Neutrophil (primary cell): ENCODE measurements at regions not wholly inside any gene's neighbourhood (a gene's known extent, or its start where the extent isn't known, plus 50 kb on each side); places are given as distances from the start of the nearest gene placed in this dataset.

Source experiments
- H3K27ac ChIP-seq: fragments of 200-600 bp; sonication (generic); 2 replicates; pipeline ENCODE4 v1.5.1; 2016; ENCODE audit warnings: mild to moderate bottlenecking, moderate library complexity
- H3K27me3 ChIP-seq: fragments of 200-600 bp; sonication (generic); 2 replicates; pipeline ENCODE4 v1.6.0; 2016; ENCODE audit warnings: mild to moderate bottlenecking
- H3K36me3 ChIP-seq: fragments of 200-600 bp; sonication (generic); 2 replicates; pipeline ENCODE4 v1.5.1; 2017
- H3K4me1 ChIP-seq, 2 experiments: fragments of 200-600 bp in 1 of 2; sonication (generic) in 1 of 2; 1 replicate in 1 of 2; 2 replicates in 1 of 2; pipeline versions ENCODE4 v1.5.1 to v1.6.1; 2013 to 2016; ENCODE audit warnings: low read depth in 1 of 2, low read length in 1 of 2, mild to moderate bottlenecking in 1 of 2, moderate library complexity in 1 of 2; ENCODE audit not compliant: control insufficient read depth in 1 of 2, insufficient read depth in 1 of 2
- H3K4me3 ChIP-seq, 2 experiments: fragments of 200-600 bp in 1 of 2; sonication (generic) in 1 of 2; 1 replicate in 1 of 2; 2 replicates in 1 of 2; pipeline ENCODE4 v1.5.1; 2013 to 2016; ENCODE audit warnings: low read depth in 1 of 2, low read length in 1 of 2, mild to moderate bottlenecking in 1 of 2, moderate library complexity in 1 of 2
- H3K9me3 ChIP-seq: fragments of 200-600 bp; sonication (generic); 2 replicates; pipeline ENCODE4 v1.5.1; 2016
- CTCF ChIP-seq: fragments of 200-600 bp; sonication (generic); IDR thresholded peaks from 2 replicates; pipeline ENCODE4 v1.5.1; 2016; ENCODE audit warnings: antibody characterized with exemption

GRCh38 chr18:22814329-22814703, 118.8 kb upstream of the RBBP8 start:
- Histone ChIP-seq H3K9me3 (no peaks in the 10 kb centered on the region), H3K27me3 (no peaks in the 10 kb centered on the region), H3K4me1 (no peaks in the 10 kb centered on the region), H3K36me3 (no peaks in the 10 kb centered on the region), H3K27ac (no peak overlapping the region), H3K4me3 (no peak overlapping the region)
- TF ChIP-seq CTCF = no peak

GRCh38 chr18:22816266-22817176, 116.6 kb upstream of the RBBP8 start:
- no peaks in the 10 kb centered on the region for H3K36me3 ChIP-seq
- H3K4me1 ChIP-seq = no peaks in the 10 kb centered on the region
- no peak for TF ChIP-seq CTCF
- no peak overlapping the region for H3K4me3 ChIP-seq
- no peak overlapping the region for H3K27ac ChIP-seq
- H3K9me3 ChIP-seq = no peaks in the 10 kb centered on the region
- no peaks in the 10 kb centered on the region for H3K27me3 ChIP-seq

- Histone ChIP-seq H3K9me3 (no peaks in the 10 kb centered on the region), H3K4me1 (no peaks in the 10 kb centered on the region), H3K4me3 (no peak overlapping the region), H3K27ac (no peak overlapping the region), H3K27me3 (no peaks in the 10 kb centered on the region), H3K36me3 (no peaks in the 10 kb centered on the region)
- no peak for TF ChIP-seq CTCF
These were observed 115.3 kb upstream of the RBBP8 start for GRCh38 chr18:22817844-22818243.

- Histone ChIP-seq H3K4me1 (no peaks in the 10 kb centered on the region), H3K36me3 (no peaks in the 10 kb centered on the region), H3K27me3 (no peaks in the 10 kb centered on the region), H3K27ac (no peak overlapping the region), H3K9me3 (peaks cover 2% of the 10 kb centered on the region), H3K4me3 (no peak overlapping the region)
- TF ChIP-seq CTCF = no peak
These were observed 111.1 kb upstream of the RBBP8 start for GRCh38 chr18:22822024-22822423.

GRCh38 chr18:22822841-22823508, 110.2 kb upstream of the RBBP8 start:
- Histone ChIP-seq H3K4me3 (no peak overlapping the region), H3K36me3 (no peaks in the 10 kb centered on the region), H3K4me1 (no peaks in the 10 kb centered on the region), H3K27me3 (no peaks in the 10 kb centered on the region), H3K27ac (no peak overlapping the region), H3K9me3 (peaks cover 7% of the 10 kb centered on the region)
- no peak for TF ChIP-seq CTCF
